HUES64 (cell line): ENCODE measurements at regions not wholly inside any gene's neighbourhood (a gene's known extent, or its start where the extent isn't known, plus 50 kb on each side); places are given as distances from the start of the nearest gene placed in this dataset.

Source experiments
- H3K27ac ChIP-seq: 2 replicates; pipeline ENCODE4 v1.7.0; 2013; ENCODE audit warnings: low read depth, low read length, inconsistent platforms
- H3K27me3 ChIP-seq: 2 replicates; pipeline ENCODE4 v1.6.1; 2013; ENCODE audit warnings: mild to moderate bottlenecking, low read length; ENCODE audit not compliant: insufficient read depth
- H3K36me3 ChIP-seq: 2 replicates; pipeline ENCODE4 v1.6.1; 2013; ENCODE audit warnings: mild to moderate bottlenecking, low read length; ENCODE audit not compliant: insufficient read depth
- H3K4me1 ChIP-seq: 2 replicates; pipeline ENCODE4 v1.6.1; 2013; ENCODE audit warnings: mild to moderate bottlenecking, low read length, moderate library complexity; ENCODE audit not compliant: insufficient read depth
- H3K4me3 ChIP-seq: 2 replicates; pipeline ENCODE4 v1.5.1; 2013; ENCODE audit warnings: mild to moderate bottlenecking, low read length, moderate library complexity
- H3K9ac ChIP-seq: 2 replicates; pipeline ENCODE4 v1.6.1; 2013; ENCODE audit warnings: mild to moderate bottlenecking, low read depth, low read length
- H3K9me3 ChIP-seq: 2 replicates; pipeline ENCODE4 v1.6.1; 2013; ENCODE audit warnings: low read depth, low read length; ENCODE audit not compliant: insufficient read depth
- WGBS: fragments of 150-250, 120-280 bp; methylation state at CpG from one replicate; pipeline ENCODE4 v1.1.7; 2013; ENCODE audit warnings: missing lambda C conversion rate; 5-methylcytosine and 5-hydroxymethylcytosine counted together

- peaks cover 43% of the 10 kb centered on the region; the same call in 1 of the 2 replicates for H3K27me3 ChIP-seq
- no peak overlapping the region for H3K4me3 ChIP-seq
- H3K9me3 ChIP-seq: no peaks in the 10 kb centered on the region
- no peak overlapping the region for H3K9ac ChIP-seq
- H3K36me3 ChIP-seq: no peaks in the 10 kb centered on the region
- no peak overlapping the region for H3K27ac ChIP-seq
- H3K4me1 ChIP-seq: no peaks in the 10 kb centered on the region
- no CpG with 5 or more reads among the region's 1 CpG for WGBS
Measured at GRCh38 chr4:104772849-104773248, 278.2 kb upstream of the CXXC4 start.

GRCh38 chr4:104795264-104795939 lies 300.7 kb upstream of the CXXC4 start:
- no peak overlapping the region for H3K4me3 ChIP-seq
- no peaks in the 10 kb centered on the region for H3K9me3 ChIP-seq
- H3K27me3 ChIP-seq: no peaks in the 10 kb centered on the region
- H3K4me1 ChIP-seq: no peaks in the 10 kb centered on the region
- WGBS: 54% methylated on average over 2 of the region's 2 CpGs
- no peak overlapping the region for H3K27ac ChIP-seq
- no peak overlapping the region for H3K9ac ChIP-seq
- H3K36me3 ChIP-seq: no peaks in the 10 kb centered on the region

- 90% methylated on average over 3 of the region's 3 CpGs for WGBS
- Histone ChIP-seq H3K4me1 (no peaks in the 10 kb centered on the region), H3K36me3 (no peaks in the 10 kb centered on the region), H3K9ac (no peak overlapping the region), H3K27ac (no peak overlapping the region), H3K27me3 (no peaks in the 10 kb centered on the region), H3K4me3 (no peak overlapping the region), H3K9me3 (no peaks in the 10 kb centered on the region)
Measured at GRCh38 chr4:104811727-104812126, 317.0 kb upstream of the CXXC4 start.

GRCh38 chr4:104815665-104816064 lies 321.0 kb upstream of the CXXC4 start:
- no peak overlapping the region for H3K27ac ChIP-seq
- no peaks in the 10 kb centered on the region for H3K27me3 ChIP-seq
- no peaks in the 10 kb centered on the region for H3K36me3 ChIP-seq
- no peaks in the 10 kb centered on the region for H3K9me3 ChIP-seq
- H3K9ac ChIP-seq: no peak overlapping the region
- no peak overlapping the region for H3K4me3 ChIP-seq
- no peaks in the 10 kb centered on the region for H3K4me1 ChIP-seq
- WGBS: 100% methylated on average over 1 of the region's 1 CpG

- H3K36me3 ChIP-seq: no peaks in the 10 kb centered on the region
- no peaks in the 10 kb centered on the region for H3K27me3 ChIP-seq
- WGBS: 98% methylated on average over 4 of the region's 4 CpGs
- no peak overlapping the region for H3K9ac ChIP-seq
- H3K4me1 ChIP-seq: no peaks in the 10 kb centered on the region
- no peak overlapping the region for H3K4me3 ChIP-seq
- no peak overlapping the region for H3K27ac ChIP-seq
- H3K9me3 ChIP-seq: no peaks in the 10 kb centered on the region
Measured at GRCh38 chr4:104818579-104818978, 323.9 kb upstream of the CXXC4 start.

GRCh38 chr4:104826171-104826570 lies 320.5 kb upstream of the TET2 start:
- Histone ChIP-seq H3K27me3 (no peaks in the 10 kb centered on the region), H3K27ac (no peak overlapping the region), H3K9me3 (no peaks in the 10 kb centered on the region), H3K4me3 (no peak overlapping the region), H3K36me3 (no peaks in the 10 kb centered on the region), H3K9ac (no peak overlapping the region), H3K4me1 (no peaks in the 10 kb centered on the region)
- WGBS: 86% methylated on average over 2 of the region's 2 CpGs

GRCh38 chr4:104829761-104830160 lies 316.9 kb upstream of the TET2 start:
- Histone ChIP-seq H3K27me3 (no peaks in the 10 kb centered on the region), H3K36me3 (no peaks in the 10 kb centered on the region), H3K9ac (no peak overlapping the region), H3K9me3 (no peaks in the 10 kb centered on the region), H3K27ac (no peak overlapping the region), H3K4me3 (no peak overlapping the region), H3K4me1 (no peaks in the 10 kb centered on the region)

- Histone ChIP-seq H3K9me3 (no peaks in the 10 kb centered on the region), H3K27ac (no peak overlapping the region), H3K36me3 (no peaks in the 10 kb centered on the region), H3K9ac (no peak overlapping the region), H3K4me1 (peaks cover 6% of the 10 kb centered on the region), H3K27me3 (no peaks in the 10 kb centered on the region), H3K4me3 (no peak overlapping the region)
- WGBS: 89% methylated on average over 1 of the region's 3 CpGs
Measured at GRCh38 chr4:104848597-104849225, 298.0 kb upstream of the TET2 start.

GRCh38 chr4:104859601-104860237 lies 287.0 kb upstream of the TET2 start:
- no peaks in the 10 kb centered on the region for H3K27me3 ChIP-seq
- no peak overlapping the region for H3K4me3 ChIP-seq
- no peak overlapping the region for H3K27ac ChIP-seq
- WGBS: 82% methylated on average over 10 of the region's 10 CpGs
- H3K9me3 ChIP-seq: 0 out of 2 replicates have a peak, but pooled peaks cover 5% of the 10 kb centered on the region
- H3K9ac ChIP-seq: no peak overlapping the region
- no peaks in the 10 kb centered on the region for H3K36me3 ChIP-seq
- 0 out of 2 replicates have a peak, but pooled peaks cover 3% of the 10 kb centered on the region for H3K4me1 ChIP-seq

GRCh38 chr4:104860238-104861123 lies 286.2 kb upstream of the TET2 start:
- WGBS: 20% methylated on average over 1 of the region's 4 CpGs

GRCh38 chr4:104866809-104867208 lies 279.9 kb upstream of the TET2 start:
- H3K4me3 ChIP-seq: no peak overlapping the region
- 93% methylated on average over 3 of the region's 4 CpGs for WGBS
- H3K9ac ChIP-seq: no peak overlapping the region
- H3K4me1 ChIP-seq: no peaks in the 10 kb centered on the region
- no peak overlapping the region for H3K27ac ChIP-seq
- no peaks in the 10 kb centered on the region for H3K27me3 ChIP-seq
- no peaks in the 10 kb centered on the region for H3K36me3 ChIP-seq
- H3K9me3 ChIP-seq: 0 out of 2 replicates have a peak, but pooled peaks cover 5% of the 10 kb centered on the region

More at GRCh38 chr4:104860238-104861123, 286.2 kb upstream of the TET2 start:
- no peak overlapping the region for H3K9ac ChIP-seq
- no peak overlapping the region for H3K27ac ChIP-seq
- H3K36me3 ChIP-seq: no peaks in the 10 kb centered on the region
- no peak overlapping the region for H3K4me3 ChIP-seq
- H3K27me3 ChIP-seq: no peaks in the 10 kb centered on the region
- H3K9me3 ChIP-seq: 0 out of 2 replicates have a peak, but pooled peaks cover 5% of the 10 kb centered on the region
- 0 out of 2 replicates have a peak, but pooled peaks cover 3% of the 10 kb centered on the region for H3K4me1 ChIP-seq
